ENCODE measurements at regions not wholly inside any gene's neighbourhood (a gene's known extent, or its start where the extent isn't known, plus 50 kb on each side); places are given as distances from the start of the nearest gene placed in this dataset.

- no peak for TF ChIP-seq TFDP2 (CRISPR knock-in tag; IDR thresholded peaks at IDR 0.05)
- no peak for TF ChIP-seq STAT5B (CRISPR knock-in tag; IDR thresholded peaks at IDR 0.05)
- TF ChIP-seq KAT8 (CRISPR knock-in tag; IDR thresholded peaks at IDR 0.05) = peak; percentile 47; the same call in 1 of the 2 replicates
- TF ChIP-seq ZBTB43 (CRISPR knock-in tag; conservative IDR thresholded peaks at IDR 0.05) = no peak
- TF ChIP-seq KMT2B (CRISPR knock-in tag; IDR thresholded peaks at IDR 0.05) = no peak
- no peak for TF ChIP-seq SCMH1 (CRISPR knock-in tag; IDR thresholded peaks at IDR 0.05; ENCODE audit: borderline replicate concordance)
- peak; percentile 80 for TF ChIP-seq PRDM15 (CRISPR knock-in tag; IDR thresholded peaks at IDR 0.05)
- no peak for TF ChIP-seq BHLHE40 (IDR thresholded peaks at IDR 0.05; ENCODE audit: low read length)
- no peak for TF ChIP-seq CAMTA2 (CRISPR knock-in tag; IDR thresholded peaks at IDR 0.05; ENCODE audit: borderline replicate concordance)
- TF ChIP-seq CCAR2 (optimal IDR thresholded peaks at IDR 0.05; ENCODE audit: low read depth, low read length) = no peak
- TF ChIP-seq ZNF121 (CRISPR knock-in tag; IDR thresholded peaks at IDR 0.05) = peak; percentile 27; the same call in 1 of the 2 replicates
- no peak for TF ChIP-seq IRF9 (CRISPR knock-in tag; IDR thresholded peaks at IDR 0.05; ENCODE audit: borderline replicate concordance)
- TF ChIP-seq SP2 (CRISPR knock-in tag; IDR thresholded peaks at IDR 0.05) = no peak
- TF ChIP-seq CCDC6 (CRISPR knock-in tag; IDR thresholded peaks at IDR 0.05) = no peak
- no peak for TF ChIP-seq ZFP82 (CRISPR knock-in tag; IDR thresholded peaks at IDR 0.05; ENCODE audit: borderline replicate concordance)
- TF ChIP-seq ZNF329 (CRISPR knock-in tag; IDR thresholded peaks at IDR 0.05; ENCODE audit: low read depth) = no peak
- no peak for TF ChIP-seq ZC3H13 (CRISPR knock-in tag; IDR thresholded peaks at IDR 0.05)
- TF ChIP-seq ZFP62 (CRISPR knock-in tag; IDR thresholded peaks at IDR 0.05) = no peak
- no peak for TF ChIP-seq ZNF598 (CRISPR knock-in tag; IDR thresholded peaks at IDR 0.05; ENCODE audit: borderline replicate concordance)
- no peak for TF ChIP-seq RBAK (CRISPR knock-in tag; IDR thresholded peaks at IDR 0.05)
- TF ChIP-seq HDAC2 (CRISPR knock-in tag; IDR thresholded peaks at IDR 0.05) = peak; percentile 44; the same call in 1 of the 2 replicates
- no peak for TF ChIP-seq RFXAP (CRISPR knock-in tag; IDR thresholded peaks at IDR 0.05; ENCODE audit: borderline replicate concordance)
- TF ChIP-seq MLX (CRISPR knock-in tag; IDR thresholded peaks at IDR 0.05) = no peak
These were observed 66.1 kb upstream of the SMURF2 start (continued) for GRCh38 chr17:64728041-64728695.

All from HepG2 (cell line).